ENCODE measurements at regions not wholly inside any gene's neighbourhood (a gene's known extent, or its start where the extent isn't known, plus 50 kb on each side); places are given as distances from the start of the nearest gene placed in this dataset.

DNA sequence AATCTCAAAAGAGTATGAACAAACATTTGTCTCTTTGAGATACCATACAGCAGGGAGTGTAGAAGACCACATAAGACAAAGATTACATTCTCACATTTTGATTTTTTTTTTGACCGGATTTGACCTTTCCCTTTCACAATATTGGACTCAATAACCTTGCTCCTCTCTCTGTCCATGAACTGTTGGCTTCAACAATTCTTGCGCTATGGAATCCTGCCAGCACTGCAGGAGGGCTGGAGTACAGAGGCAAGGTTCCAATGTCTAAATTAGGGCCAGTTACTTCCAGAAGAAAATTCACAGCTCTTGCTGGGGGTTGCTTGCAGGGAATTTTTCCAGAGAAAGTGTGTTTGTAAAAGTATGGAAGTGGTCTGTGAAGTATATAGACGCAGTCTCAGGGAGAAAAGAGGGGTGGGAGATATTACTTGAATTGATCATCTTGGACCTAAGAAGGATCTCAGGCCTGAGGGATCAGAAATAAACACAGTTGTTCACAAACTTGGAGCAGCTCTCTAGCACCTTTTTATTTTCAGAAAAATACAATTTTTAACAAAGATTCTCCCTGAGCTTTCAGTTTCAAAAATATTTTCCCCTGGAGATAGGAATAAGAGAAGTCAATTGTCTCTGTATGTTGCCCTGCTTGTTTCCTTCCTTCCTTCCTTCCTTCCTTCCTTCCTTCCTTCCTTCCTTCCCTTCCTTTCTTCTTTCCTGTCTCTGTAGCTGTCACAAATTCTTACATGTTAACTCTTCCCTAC is 765.9 kb downstream of the BCKDHB start:
- TF ChIP-seq, protein P1, sequence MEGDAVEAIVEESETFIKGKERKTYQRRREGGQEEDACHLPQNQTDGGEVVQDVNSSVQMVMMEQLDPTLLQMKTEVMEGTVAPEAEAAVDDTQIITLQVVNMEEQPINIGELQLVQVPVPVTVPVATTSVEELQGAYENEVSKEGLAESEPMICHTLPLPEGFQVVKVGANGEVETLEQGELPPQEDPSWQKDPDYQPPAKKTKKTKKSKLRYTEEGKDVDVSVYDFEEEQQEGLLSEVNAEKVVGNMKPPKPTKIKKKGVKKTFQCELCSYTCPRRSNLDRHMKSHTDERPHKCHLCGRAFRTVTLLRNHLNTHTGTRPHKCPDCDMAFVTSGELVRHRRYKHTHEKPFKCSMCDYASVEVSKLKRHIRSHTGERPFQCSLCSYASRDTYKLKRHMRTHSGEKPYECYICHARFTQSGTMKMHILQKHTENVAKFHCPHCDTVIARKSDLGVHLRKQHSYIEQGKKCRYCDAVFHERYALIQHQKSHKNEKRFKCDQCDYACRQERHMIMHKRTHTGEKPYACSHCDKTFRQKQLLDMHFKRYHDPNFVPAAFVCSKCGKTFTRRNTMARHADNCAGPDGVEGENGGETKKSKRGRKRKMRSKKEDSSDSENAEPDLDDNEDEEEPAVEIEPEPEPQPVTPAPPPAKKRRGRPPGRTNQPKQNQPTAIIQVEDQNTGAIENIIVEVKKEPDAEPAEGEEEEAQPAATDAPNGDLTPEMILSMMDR (IDR thresholded peaks at IDR 0.05; ENCODE audit: low read depth, low read length, poor library complexity, severe bottlenecking), result no peak
- TF ChIP-seq EZH2phosphoT487 (IDR thresholded peaks at IDR 0.05; ENCODE audit: borderline replicate concordance, low read length), result no peak

Data from DOHH2 (cell line).